ENCODE measurements at regions not wholly inside any gene's neighbourhood (a gene's known extent, or its start where the extent isn't known, plus 50 kb on each side); places are given as distances from the start of the nearest gene placed in this dataset.

- TF ChIP-seq DDX20 (tag; IDR thresholded peaks at IDR 0.05; ENCODE audit: low read depth) (no peak), XRCC3 (IDR thresholded peaks at IDR 0.05) (no peak), HES1 (IDR thresholded peaks at IDR 0.05; ENCODE audit: low read depth) (no peak), ZNF280B (CRISPR knock-in tag; IDR thresholded peaks at IDR 0.05) (no peak), POLR3A (IDR thresholded peaks at IDR 0.05; ENCODE audit: borderline replicate concordance, extremely low read depth, insufficient read depth, insufficient read length) (no peak), SMAD4 (CRISPR knock-in tag; conservative IDR thresholded peaks at IDR 0.05) (no peak), KDM2B (CRISPR knock-in tag; IDR thresholded peaks at IDR 0.05) (no peak), MAFG (tag; conservative IDR thresholded peaks at IDR 0.05) (no peak), CREB5 (CRISPR knock-in tag; IDR thresholded peaks at IDR 0.05) (no peak), ZNF165 (CRISPR knock-in tag; IDR thresholded peaks at IDR 0.05; ENCODE audit: borderline replicate concordance) (no peak), SIN3B (IDR thresholded peaks at IDR 0.05; ENCODE audit: low read depth) (no peak), NR2C2 (CRISPR knock-in tag; IDR thresholded peaks at IDR 0.05) (no peak), NR2C2 (tag; IDR thresholded peaks at IDR 0.05) (no peak), TEAD1 (CRISPR knock-in tag; IDR thresholded peaks at IDR 0.05) (no peak), PTBP1 (IDR thresholded peaks at IDR 0.05; ENCODE audit: low read depth, low read length) (no peak), RBM25 (IDR thresholded peaks at IDR 0.05; ENCODE audit: low read depth, low read length, severe bottlenecking) (no peak), EGR1 (conservative IDR thresholded peaks at IDR 0.05) (peak; percentile 69), SMARCA5 (IDR thresholded peaks at IDR 0.05) (no peak), HDAC1 (IDR thresholded peaks at IDR 0.05) (no peak), POLR2B (IDR thresholded peaks at IDR 0.05; ENCODE audit: low read depth, partially characterized antibody) (no peak), DACH1 (IDR thresholded peaks at IDR 0.05; ENCODE audit: partially characterized antibody) (no peak), ZNF436 (CRISPR knock-in tag; IDR thresholded peaks at IDR 0.05) (no peak)
Observed at GRCh38 chr5:173808079-173808808, 79.9 kb upstream of the CPEB4 start (continued).

Data from K562 (cell line).